SK-N-SH (cell line): ENCODE measurements at regions not wholly inside any gene's neighbourhood (a gene's known extent, or its start where the extent isn't known, plus 50 kb on each side); places are given as distances from the start of the nearest gene placed in this dataset.

Experiments used
- CTCF ChIA-PET: fragments of 300-600, 350-600 bp; formaldehyde crosslinking; extraction: SDS; loops from one replicate; lab custom pipeline; 2021; lab: Yijun Ruan, JAX
- POLR2A ChIA-PET: fragments of 350-600 bp; sonication (Branson Sonifier 250); formaldehyde crosslinking; extraction: SDS; loops from one replicate; lab custom pipeline; 2020; ENCODE audit warnings: antibody characterized with exemption, inconsistent platforms; lab: Yijun Ruan, JAX
- DNase-seq: peaks from one replicate; pipeline ENCODE4 v3.0.0; 2012
- H2AFZ ChIP-seq: fragments of 200-600 bp; sonication (generic); 2 replicates; pipeline ENCODE4 v1.8.1; 2016; ENCODE audit warnings: antibody characterized with exemption, mild to moderate bottlenecking, low read depth
- H3F3A ChIP-seq: fragments of 200-600 bp; sonication (generic); replicated peaks from 2 replicates; pipeline ENCODE3; 2016; ENCODE audit warnings: antibody characterized with exemption, mild to moderate bottlenecking; ENCODE audit not compliant: insufficient read depth
- H3K27ac ChIP-seq, 2 experiments: fragments of 200-500 bp in 1 of 2; fragments of 200-600 bp in 1 of 2; sonication (Bioruptor generic) in 1 of 2; sonication (generic), shearing (Covaris generic) in 1 of 2; 2 replicates each; pipeline versions ENCODE4 v1.5.1 to v1.6.1; 2014 to 2016; ENCODE audit warnings: low read depth in 2 of 2, inconsistent platforms in 1 of 2, low read length in 1 of 2, mild to moderate bottlenecking in 1 of 2, mixed read lengths in 1 of 2
- H3K27me3 ChIP-seq: fragments of 200-600 bp; sonication (generic), shearing (Covaris generic); 2 replicates; pipeline ENCODE4 v1.6.1; 2016; ENCODE audit warnings: mixed run types; ENCODE audit not compliant: insufficient read depth
- H3K36me3 ChIP-seq, 2 experiments: fragments of 200-500 bp in 1 of 2; fragments of 200-600 bp in 1 of 2; sonication (Bioruptor generic) in 1 of 2; sonication (generic) in 1 of 2; replicated peaks in 1 of 2; 2 replicates each; pipeline versions ENCODE3 to v1.5.1; 2014 to 2016; ENCODE audit warnings: low read length in 1 of 2, mild to moderate bottlenecking in 1 of 2; ENCODE audit not compliant: insufficient read depth in 2 of 2, control insufficient read depth in 1 of 2
- H3K4me1 ChIP-seq, 2 experiments: fragments of 200-500 bp in 1 of 2; fragments of 200-600 bp in 1 of 2; sonication (Bioruptor generic) in 1 of 2; sonication (generic), shearing (Covaris generic) in 1 of 2; 2 replicates each; pipeline versions ENCODE4 v1.5.1 to v1.6.1; 2014 to 2016; ENCODE audit warnings: low read depth in 1 of 2, low read length in 1 of 2, mixed run types in 1 of 2; ENCODE audit not compliant: insufficient read depth in 2 of 2, control insufficient read depth in 1 of 2
- H3K4me2 ChIP-seq: fragments of 200-600 bp; sonication (generic), shearing (Covaris generic); 2 replicates; pipeline ENCODE4 v1.6.1; 2017; ENCODE audit warnings: mixed run types
- H3K4me3 ChIP-seq, 2 experiments: fragments of 200-500 bp in 1 of 2; fragments of 200-600 bp in 1 of 2; sonication (Bioruptor generic) in 1 of 2; sonication (generic), shearing (Covaris generic) in 1 of 2; 2 replicates each; pipeline versions ENCODE4 v1.5.1 to v1.8.1; 2014 to 2016; ENCODE audit warnings: low read depth in 2 of 2, inconsistent platforms in 1 of 2, low read length in 1 of 2, mild to moderate bottlenecking in 1 of 2, mixed read lengths in 1 of 2, moderate library complexity in 1 of 2
- H3K79me2 ChIP-seq: fragments of 200-600 bp; sonication (generic); 2 replicates; pipeline ENCODE4 v1.8.1; 2017; ENCODE audit warnings: mild to moderate bottlenecking; ENCODE audit not compliant: insufficient read depth
- H3K9ac ChIP-seq: fragments of 200-600 bp; sonication (generic); 2 replicates; pipeline ENCODE4 v1.6.1; 2017; ENCODE audit warnings: mixed run types
- H3K9me2 ChIP-seq: fragments of 200-600 bp; sonication (generic); 2 replicates; pipeline ENCODE4 v1.6.1; 2017; ENCODE audit warnings: mixed run types
- H3K9me3 ChIP-seq: fragments of 200-600 bp; sonication (generic); 2 replicates; pipeline ENCODE4 v1.6.1; 2017; ENCODE audit warnings: mixed run types, mild to moderate bottlenecking, moderate library complexity
- H4K20me1 ChIP-seq: fragments of 200-600 bp; sonication (generic); 2 replicates; pipeline ENCODE4 v1.6.1; 2017; ENCODE audit warnings: mild to moderate bottlenecking, mixed run types; ENCODE audit not compliant: insufficient read depth
- CHD2 ChIP-seq: fragments of 150-350 bp; IDR thresholded peaks from 2 replicates; pipeline ENCODE4 v1.6.1; 2018; ENCODE audit warnings: low read length; ENCODE audit not compliant: partially characterized antibody
- ELF1 ChIP-seq: IDR thresholded peaks from 2 replicates; pipeline ENCODE4 v1.4.0; 2012
- FOXJ3 ChIP-seq: sonication (generic); formaldehyde crosslinking; IDR thresholded peaks from 2 replicates; pipeline ENCODE4 v1.5.1; 2020; ENCODE audit warnings: mild to moderate bottlenecking, missing genetic modification reagents
- FOXM1 ChIP-seq: IDR thresholded peaks from 2 replicates; pipeline ENCODE4 v1.4.0; 2012; ENCODE audit warnings: low read depth, mild to moderate bottlenecking
- GABPA ChIP-seq: IDR thresholded peaks from 2 replicates; pipeline ENCODE4 v1.4.0; 2012; ENCODE audit warnings: low read depth, mild to moderate bottlenecking
- JUND ChIP-seq: IDR thresholded peaks from 2 replicates; pipeline ENCODE4 v1.4.0; 2012
- MXI1 ChIP-seq: IDR thresholded peaks from 2 replicates; pipeline ENCODE4 v1.6.1; 2012; ENCODE audit warnings: mild to moderate bottlenecking, low read depth, low read length, improper control_type of control experiment
- NRF1 ChIP-seq: IDR thresholded peaks from 2 replicates; pipeline ENCODE4 v1.6.1; 2012; ENCODE audit warnings: low read depth, mild to moderate bottlenecking, low read length
- PBX3 ChIP-seq: IDR thresholded peaks from 2 replicates; pipeline ENCODE4; 2012
- POLR2AphosphoS5 ChIP-seq: IDR thresholded peaks from 2 replicates; pipeline ENCODE4 v1.6.1; 2012; ENCODE audit warnings: low read depth, low read length
- RAD21 ChIP-seq: IDR thresholded peaks from 2 replicates; pipeline ENCODE4 v1.6.1; 2012; ENCODE audit warnings: mild to moderate bottlenecking, low read length
- REST ChIP-seq: IDR thresholded peaks from 2 replicates; pipeline ENCODE4 v1.6.1; 2012; ENCODE audit warnings: mild to moderate bottlenecking, low read depth, low read length, moderate library complexity
- RXRA ChIP-seq: IDR thresholded peaks from 2 replicates; pipeline ENCODE4 v1.4.0; 2012; ENCODE audit warnings: low read depth, mild to moderate bottlenecking, borderline replicate concordance
- TEAD4 ChIP-seq: IDR thresholded peaks from 2 replicates; pipeline ENCODE4 v1.4.0; 2012; ENCODE audit warnings: mild to moderate bottlenecking, borderline replicate concordance; ENCODE audit not compliant: insufficient read depth
- USF1 ChIP-seq: IDR thresholded peaks from 2 replicates; pipeline ENCODE4 v1.4.0; 2012; ENCODE audit warnings: low read depth, borderline replicate concordance
- WGBS: methylation state at CpG from one replicate; pipeline ENCODE4 v1.1.6; 2017; ENCODE audit warnings: low lambda C conversion rate; 5-methylcytosine and 5-hydroxymethylcytosine counted together
- TF ChIP-seq, protein P1 (sequence below): fragments of 150-350 bp; IDR thresholded peaks from 2 replicates; pipeline ENCODE4 v1.6.1; 2017; ENCODE audit warnings: antibody characterized with exemption, low read length, low read depth, borderline replicate concordance

GRCh38 chr9:81190659-81191058, 498.7 kb downstream of the TLE1 start:
- Histone ChIP-seq H3F3A (no peaks in the 10 kb centered on the region), H3K4me2 (no peak overlapping the region), H3K9ac (no peak overlapping the region), H2AFZ (no peak overlapping the region), H3K4me3 (no peak overlapping the region), H3K27me3 (no peaks in the 10 kb centered on the region), H3K27ac (no peak overlapping the region), H3K36me3 (no peaks in the 10 kb centered on the region), H3K4me1 (no peaks in the 10 kb centered on the region), H3K9me2 (no peaks in the 10 kb centered on the region), H3K79me2 (no peaks in the 10 kb centered on the region), H3K9me3 (no peaks in the 10 kb centered on the region), H4K20me1 (no peaks in the 10 kb centered on the region)
- ChIA-PET CTCF (no interaction called here), POLR2A (no interaction called here)
- no peak for DNase-seq
- no peak for TF ChIP-seq ELF1
- TF ChIP-seq JUND = no peak
- no peak for TF ChIP-seq PBX3
- TF ChIP-seq GABPA = no peak
- no peak for TF ChIP-seq RAD21
- TF ChIP-seq FOXM1 = no peak
- no peak for TF ChIP-seq FOXJ3 (CRISPR knock-in tag)
- TF ChIP-seq REST = no peak
- TF ChIP-seq RXRA = no peak
- TF ChIP-seq POLR2AphosphoS5 = no peak
- TF ChIP-seq CHD2 = no peak
- no peak for TF ChIP-seq NRF1
- TF ChIP-seq MXI1 = no peak
- no peak for TF ChIP-seq USF1
- TF ChIP-seq, protein P1, sequence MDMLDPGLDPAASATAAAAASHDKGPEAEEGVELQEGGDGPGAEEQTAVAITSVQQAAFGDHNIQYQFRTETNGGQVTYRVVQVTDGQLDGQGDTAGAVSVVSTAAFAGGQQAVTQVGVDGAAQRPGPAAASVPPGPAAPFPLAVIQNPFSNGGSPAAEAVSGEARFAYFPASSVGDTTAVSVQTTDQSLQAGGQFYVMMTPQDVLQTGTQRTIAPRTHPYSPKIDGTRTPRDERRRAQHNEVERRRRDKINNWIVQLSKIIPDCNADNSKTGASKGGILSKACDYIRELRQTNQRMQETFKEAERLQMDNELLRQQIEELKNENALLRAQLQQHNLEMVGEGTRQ = no peak
- no peak for TF ChIP-seq TEAD4
- WGBS = 35% methylated on average over 1 of the region's 1 CpG
